Activated B cell treated with CpG ODN at 0.5 μM for 24 hours (primary cell): ENCODE measurements at regions not wholly inside any gene's neighbourhood (a gene's known extent, or its start where the extent isn't known, plus 50 kb on each side); places are given as distances from the start of the nearest gene placed in this dataset.

Source experiments
- ATAC-seq: fragments of 200-7000 bp; cut with Tn5 transposase; one replicate; pipeline ENCODE4 v1.10.0; 2021; ENCODE audit warnings: low read depth, mild to moderate bottlenecking, moderate library complexity
- CTCF ChIA-PET: fragments of 350-600 bp; sonication (Branson Sonifier 250); formaldehyde crosslinking; loops from one replicate; lab custom pipeline; 2021; ENCODE audit warnings: antibody characterized with exemption; lab: Charles Lee
- POLR2A ChIA-PET: fragments of 350-600 bp; sonication (Branson Sonifier 250); formaldehyde crosslinking; loops from one replicate; lab custom pipeline; 2021; ENCODE audit warnings: antibody characterized with exemption; lab: Charles Lee
- DNase-seq: peaks from one replicate; pipeline ENCODE4 v3.0.0; 2022
- H3K27ac Mint-ChIP-seq: one replicate; pipeline ENCODE4 v1.8.0; 2020; ENCODE audit warnings: mixed read lengths
- H3K27me3 Mint-ChIP-seq: one replicate; pipeline ENCODE4 v1.8.0; 2021; ENCODE audit warnings: mixed read lengths
- H3K36me3 Mint-ChIP-seq: one replicate; pipeline ENCODE4 v1.8.0; 2021; ENCODE audit warnings: low read depth, mixed read lengths
- H3K4me1 Mint-ChIP-seq: one replicate; pipeline ENCODE4 v1.8.0; 2021; ENCODE audit warnings: mixed read lengths
- H3K4me3 Mint-ChIP-seq: one replicate; pipeline ENCODE4 v1.8.0; 2020; ENCODE audit warnings: mild to moderate bottlenecking, mixed read lengths
- H3K9me3 Mint-ChIP-seq: one replicate; pipeline ENCODE4 v1.8.0; 2020; ENCODE audit warnings: mixed read lengths
- CTCF ChIP-seq: fragments of 200-600 bp; IDR thresholded peaks from one replicate; pipeline ENCODE4 v1.8.0; 2022; ENCODE audit warnings: antibody characterized with exemption, mild to moderate bottlenecking
- intact Hi-C: fragments of 100-400 bp; cut with micrococcal nuclease; formaldehyde crosslinking; loops from one replicate; pipeline ENCODE4 v1.15.1; 2024

GRCh38 chrY:18951657-18952435 is 178.3 kb upstream of the HSFY2 start:
- TF ChIP-seq CTCF, result no peak
- no peak overlapping the region for H3K4me3 Mint-ChIP-seq
- H3K9me3 Mint-ChIP-seq, result peaks cover 9% of the 10 kb centered on the region
- intact Hi-C loops, result no loop called here
- no peak overlapping the region for H3K27ac Mint-ChIP-seq
- POLR2A ChIA-PET, result no interaction called here
- no peaks in the 10 kb centered on the region for H3K27me3 Mint-ChIP-seq
- no peak for DNase-seq
- H3K36me3 Mint-ChIP-seq, result peaks cover 3% of the 10 kb centered on the region
- CTCF ChIA-PET, result no interaction called here
- peaks cover 13% of the 10 kb centered on the region for H3K4me1 Mint-ChIP-seq
- no peak for ATAC-seq

- Mint-ChIP-seq H3K27me3 (no peaks in the 10 kb centered on the region), H3K4me1 (peaks cover 13% of the 10 kb centered on the region), H3K9me3 (peaks cover 13% of the 10 kb centered on the region), H3K36me3 (peaks cover 3% of the 10 kb centered on the region), H3K27ac (no peak overlapping the region), H3K4me3 (no peak overlapping the region)
- TF ChIP-seq CTCF, result no peak
- POLR2A ChIA-PET, result no interaction called here
- CTCF ChIA-PET, result no interaction called here
- intact Hi-C loops, result no loop called here
- DNase-seq (no peak), ATAC-seq (no peak)
Measured at GRCh38 chrY:18951019-18951418, 177.5 kb upstream of the HSFY2 start.

GRCh38 chrY:18936831-18937230 is 163.3 kb upstream of the HSFY2 start:
- intact Hi-C loops, result no loop called here
- DNase-seq (no peak), ATAC-seq (no peak)
- no peaks in the 10 kb centered on the region for H3K4me1 Mint-ChIP-seq
- H3K27ac Mint-ChIP-seq, result no peak overlapping the region
- H3K4me3 Mint-ChIP-seq, result no peak overlapping the region
- H3K36me3 Mint-ChIP-seq, result no peaks in the 10 kb centered on the region
- no peaks in the 10 kb centered on the region for H3K9me3 Mint-ChIP-seq
- ChIA-PET CTCF (no interaction called here), POLR2A (no interaction called here)
- no peak for TF ChIP-seq CTCF
- H3K27me3 Mint-ChIP-seq, result no peaks in the 10 kb centered on the region

- intact Hi-C loops, result no loop called here
- Mint-ChIP-seq H3K9me3 (no peaks in the 10 kb centered on the region), H3K27me3 (no peaks in the 10 kb centered on the region), H3K27ac (no peak overlapping the region), H3K36me3 (no peaks in the 10 kb centered on the region), H3K4me1 (no peaks in the 10 kb centered on the region), H3K4me3 (no peak overlapping the region)
- ChIA-PET POLR2A (no interaction called here), CTCF (no interaction called here)
- no peak for ATAC-seq
- no peak for DNase-seq
- no peak for TF ChIP-seq CTCF
Measured at GRCh38 chrY:18919256-18919655, 145.7 kb upstream of the HSFY2 start.

- no peak overlapping the region for H3K27ac Mint-ChIP-seq
- ChIA-PET POLR2A (no interaction called here), CTCF (no interaction called here)
- no peaks in the 10 kb centered on the region for H3K9me3 Mint-ChIP-seq
- intact Hi-C loops, result no loop called here
- H3K27me3 Mint-ChIP-seq, result no peaks in the 10 kb centered on the region
- DNase-seq (no peak), ATAC-seq (no peak)
- H3K4me3 Mint-ChIP-seq, result no peak overlapping the region
- no peaks in the 10 kb centered on the region for H3K36me3 Mint-ChIP-seq
- H3K4me1 Mint-ChIP-seq, result no peaks in the 10 kb centered on the region
- TF ChIP-seq CTCF, result no peak
Measured at GRCh38 chrY:18912846-18913245, 139.3 kb upstream of the HSFY2 start.
